ENCODE measurements at regions not wholly inside any gene's neighbourhood (a gene's known extent, or its start where the extent isn't known, plus 50 kb on each side); places are given as distances from the start of the nearest gene placed in this dataset.

DNA sequence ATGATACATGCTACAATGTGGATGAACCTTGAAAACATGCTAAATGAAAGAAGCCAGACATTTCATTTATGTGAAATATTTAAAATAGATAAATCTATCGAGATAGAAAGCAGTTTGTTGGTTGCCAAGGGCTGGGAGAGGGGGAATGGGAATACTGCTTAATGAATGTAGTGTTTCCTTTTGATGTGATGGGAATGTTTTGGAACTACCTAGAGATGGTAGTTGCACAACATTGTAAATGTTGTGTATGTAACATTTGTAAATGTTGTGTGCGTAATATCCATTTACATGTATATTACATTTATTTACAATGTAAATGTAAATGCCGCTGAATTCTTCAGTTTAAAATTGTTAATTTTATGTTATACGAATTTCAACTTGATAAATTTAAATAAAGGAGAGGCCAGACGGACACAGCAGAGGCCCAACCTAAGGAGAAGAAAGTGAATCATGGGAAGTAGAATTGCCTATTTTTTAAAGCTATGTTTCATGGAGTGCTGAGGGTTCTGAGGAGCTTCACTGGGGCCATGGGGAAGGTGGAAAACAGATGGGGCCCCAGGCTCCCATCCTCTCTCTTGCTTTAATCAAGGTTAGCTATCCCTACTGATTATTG, 60.0 kb upstream of the TEX13D start:
- no peak for ATAC-seq
- DNase-seq = no peak
- H3K27me3 ChIP-seq = peaks cover 0 to 4% (median 0%) of the 10 kb centered on the region in 9 donors
- peaks cover 0 to 11% (median 1%) of the 10 kb centered on the region in 12 donors for H3K4me1 ChIP-seq
- intact Hi-C loops (cut with DNase I) = no loop called here
- H3K4me3 ChIP-seq = no peak overlapping the region
- TF ChIP-seq POLR2A (IDR thresholded peaks at IDR 0.05) = no peak
- TF ChIP-seq, protein P1, sequence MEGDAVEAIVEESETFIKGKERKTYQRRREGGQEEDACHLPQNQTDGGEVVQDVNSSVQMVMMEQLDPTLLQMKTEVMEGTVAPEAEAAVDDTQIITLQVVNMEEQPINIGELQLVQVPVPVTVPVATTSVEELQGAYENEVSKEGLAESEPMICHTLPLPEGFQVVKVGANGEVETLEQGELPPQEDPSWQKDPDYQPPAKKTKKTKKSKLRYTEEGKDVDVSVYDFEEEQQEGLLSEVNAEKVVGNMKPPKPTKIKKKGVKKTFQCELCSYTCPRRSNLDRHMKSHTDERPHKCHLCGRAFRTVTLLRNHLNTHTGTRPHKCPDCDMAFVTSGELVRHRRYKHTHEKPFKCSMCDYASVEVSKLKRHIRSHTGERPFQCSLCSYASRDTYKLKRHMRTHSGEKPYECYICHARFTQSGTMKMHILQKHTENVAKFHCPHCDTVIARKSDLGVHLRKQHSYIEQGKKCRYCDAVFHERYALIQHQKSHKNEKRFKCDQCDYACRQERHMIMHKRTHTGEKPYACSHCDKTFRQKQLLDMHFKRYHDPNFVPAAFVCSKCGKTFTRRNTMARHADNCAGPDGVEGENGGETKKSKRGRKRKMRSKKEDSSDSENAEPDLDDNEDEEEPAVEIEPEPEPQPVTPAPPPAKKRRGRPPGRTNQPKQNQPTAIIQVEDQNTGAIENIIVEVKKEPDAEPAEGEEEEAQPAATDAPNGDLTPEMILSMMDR (IDR thresholded peaks at IDR 0.05) = no peak
- H3K27ac ChIP-seq = no peak overlapping the region
- no peaks in the 10 kb centered on the region for H3K36me3 ChIP-seq
- 71 to 97% (median 86%) methylated on average over 5 of the region's 5 CpGs for WGBS, 4 donors
- no peaks in the 10 kb centered on the region for H3K9me3 ChIP-seq

DNA sequence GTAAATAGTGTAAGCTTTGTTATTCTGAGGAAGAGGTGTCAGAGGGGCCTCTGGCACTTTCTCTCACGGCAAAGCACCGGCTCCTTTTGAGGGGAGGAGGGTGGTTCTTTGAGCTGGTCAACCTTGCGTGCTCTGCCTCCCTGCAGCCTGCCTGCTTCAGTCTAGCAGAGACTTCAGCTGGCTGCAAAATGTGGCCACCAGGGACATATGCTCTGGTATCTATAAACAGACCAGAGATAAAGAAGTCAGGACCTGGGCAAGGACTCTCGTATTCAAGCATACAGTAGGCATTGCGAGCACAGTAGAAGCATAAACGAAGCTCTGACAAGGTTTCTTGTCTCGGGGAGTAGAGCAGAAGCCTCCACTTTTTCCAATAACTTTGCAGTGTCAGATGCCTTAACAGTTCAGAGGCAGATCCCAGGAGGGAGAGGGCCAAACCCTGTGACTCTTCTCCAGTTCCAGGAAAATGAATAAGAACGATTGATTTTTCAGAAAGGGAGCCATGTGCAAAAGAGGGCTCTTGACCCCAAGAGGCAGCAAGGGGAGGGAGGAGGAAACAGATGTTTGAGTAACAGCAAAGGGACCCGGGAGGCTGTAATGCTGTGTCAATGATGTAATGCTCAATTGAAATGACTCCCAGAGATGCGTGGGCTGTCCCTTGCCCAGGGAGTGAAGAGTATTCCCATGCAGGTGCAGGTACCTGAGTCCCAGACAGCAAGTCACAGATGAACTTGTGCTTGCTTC, 57.9 kb upstream of the TEX13D start:
- peaks cover 0 to 11% (median 1%) of the 10 kb centered on the region in 12 donors for H3K4me1 ChIP-seq
- peak in 3 of 5 donors; percentile 35 to 38 (median 37) for DNase-seq
- WGBS, 4 donors = 21 to 34% (median 30%) methylated on average over 10 of the region's 10 CpGs
- H3K27ac ChIP-seq = peak overlapping the region in 3 of 12 donors; percentile 30 to 54 (median 42)
- H3K36me3 ChIP-seq = no peaks in the 10 kb centered on the region
- intact Hi-C loops (cut with DNase I) = no loop called here
- no peaks in the 10 kb centered on the region for H3K9me3 ChIP-seq
- ATAC-seq = peak; percentile 64 to 88 (median 84)
- H3K4me3 ChIP-seq = no peak overlapping the region
- no peak for TF ChIP-seq POLR2A (IDR thresholded peaks at IDR 0.05)
- TF ChIP-seq, protein P1 (IDR thresholded peaks at IDR 0.05) = peak in 1 of 12 donors; percentile 4
- peaks cover 0 to 4% (median 0%) of the 10 kb centered on the region in 9 donors for H3K27me3 ChIP-seq

DNA sequence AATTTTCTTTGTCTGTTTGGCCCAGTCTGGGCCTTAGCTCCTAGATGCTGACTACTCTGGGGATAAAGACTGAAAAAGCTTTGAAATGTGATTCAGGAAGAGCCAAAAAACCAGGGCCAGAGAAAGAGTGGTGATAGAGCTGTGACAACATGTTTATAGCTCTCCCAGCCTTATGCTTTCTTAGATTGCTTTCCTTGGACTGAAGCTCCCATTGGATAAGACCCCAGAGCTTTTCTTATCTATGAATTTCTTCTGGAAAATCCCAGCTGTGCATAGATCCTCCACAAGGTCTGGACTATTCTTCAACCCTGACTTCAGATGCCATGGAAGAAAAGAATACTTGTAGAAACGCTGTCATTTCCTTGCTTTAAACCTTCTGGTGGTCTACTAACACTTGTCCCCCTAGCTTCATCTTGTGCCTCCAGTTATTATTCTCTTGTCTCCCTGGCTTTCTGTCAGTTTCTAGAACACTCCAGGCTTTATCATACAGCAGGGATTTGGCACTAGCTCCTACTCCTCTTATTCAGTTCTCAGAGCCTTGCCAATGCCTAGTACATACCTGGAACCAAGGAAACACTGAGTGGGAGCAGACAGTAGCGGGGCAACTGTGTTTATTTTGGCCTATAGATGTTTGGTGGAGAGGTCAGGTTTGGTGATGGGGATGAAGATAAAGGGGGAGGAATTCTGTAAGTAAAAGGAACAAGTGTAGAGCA, 57.1 kb upstream of the TEX13D start:
- no peak for TF ChIP-seq POLR2A (IDR thresholded peaks at IDR 0.05)
- TF ChIP-seq, protein P1 (IDR thresholded peaks at IDR 0.05) = no peak
- ATAC-seq = peak in 3 of 4 donors; percentile 17 to 63 (median 40)
- Histone ChIP-seq H3K4me1 (peaks cover 0 to 11% (median 1%) of the 10 kb centered on the region in 12 donors), H3K4me3 (no peak overlapping the region), H3K9me3 (no peaks in the 10 kb centered on the region), H3K36me3 (no peaks in the 10 kb centered on the region), H3K27me3 (peaks cover 0 to 4% (median 0%) of the 10 kb centered on the region in 9 donors), H3K27ac (peak overlapping the region in 4 of 12 donors; percentile 30 to 54 (median 40))
- intact Hi-C loops (cut with DNase I) = no loop called here
- DNase-seq = no peak
- 43 to 67% (median 49%) methylated on average over 2 of the region's 2 CpGs for WGBS, 4 donors

All from heart left ventricle (tissue), 16 donors.